CD4-positive, alpha-beta T cell treated with Interleukin-2 at 100 ng/mL for 4 hours (primary cell): ENCODE measurements at regions not wholly inside any gene's neighbourhood (a gene's known extent, or its start where the extent isn't known, plus 50 kb on each side); places are given as distances from the start of the nearest gene placed in this dataset.
"Not testable (repeated sequence)": the region's sequence is repeated elsewhere in the genome, so short reads cannot be mapped to it uniquely, and the experiment has no call there.

Experiments
- DNase-seq: peaks from one replicate; pipeline ENCODE4 v3.0.0-alpha.2; 2020; ENCODE audit warnings: low spot score

GRCh38 chr5:36782612-36783011 lies 94.0 kb upstream of the NIPBL start:
- not testable (repeated sequence) for DNase-seq

GRCh38 chr5:36786448-36787012 lies 90.0 kb upstream of the NIPBL start:
- DNase-seq = no peak

- no peak for DNase-seq
These were observed 89.0 kb upstream of the NIPBL start for GRCh38 chr5:36787365-36788093.

GRCh38 chr5:36790847-36791246 lies 85.7 kb upstream of the NIPBL start:
- no peak for DNase-seq

GRCh38 chr5:36792560-36793180 lies 83.9 kb upstream of the NIPBL start:
- DNase-seq = no peak

GRCh38 chr5:36795366-36795765 lies 81.2 kb upstream of the NIPBL start:
- DNase-seq = no peak

- no peak for DNase-seq
These were observed 80.4 kb upstream of the NIPBL start for GRCh38 chr5:36796155-36796554.

- no peak for DNase-seq
These were observed 75.0 kb upstream of the NIPBL start for GRCh38 chr5:36801523-36801922.

- no peak for DNase-seq
These were observed 74.4 kb upstream of the NIPBL start for GRCh38 chr5:36802187-36802586.

- DNase-seq = not testable (repeated sequence)
These were observed 63.3 kb upstream of the NIPBL start for GRCh38 chr5:36813249-36813648.

- no peak for DNase-seq
These were observed 60.7 kb upstream of the NIPBL start for GRCh38 chr5:36815871-36816270.

- DNase-seq = no peak
These were observed 55.7 kb upstream of the NIPBL start for GRCh38 chr5:36820900-36821299.

- DNase-seq = no peak
These were observed 49.9 kb upstream of the NIPBL start for GRCh38 chr5:36826694-36827093.
